ENCODE measurements at regions not wholly inside any gene's neighbourhood (a gene's known extent, or its start where the extent isn't known, plus 50 kb on each side); places are given as distances from the start of the nearest gene placed in this dataset.

DNA sequence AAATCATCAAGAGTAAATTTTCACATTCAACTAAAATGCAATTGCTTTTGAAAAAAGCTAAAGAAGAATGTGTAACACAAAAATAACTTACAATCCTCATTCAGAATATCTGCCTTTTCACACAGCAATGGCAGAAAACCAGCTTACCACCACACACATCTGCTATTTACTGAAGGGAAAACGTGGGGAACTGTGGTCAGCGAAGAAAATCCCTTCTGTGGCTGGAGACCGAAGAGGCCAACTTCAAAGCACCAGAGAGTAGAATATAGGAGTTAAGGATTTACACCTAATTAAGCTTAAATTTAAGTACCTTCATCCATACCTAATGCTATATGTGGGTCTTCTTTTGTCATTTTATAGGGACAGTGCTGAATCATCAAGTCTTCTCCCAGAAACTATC, 339.6 kb downstream of the DEPDC1B start:
- intact Hi-C loops (cut with DNase I), result no loop called here

DNA sequence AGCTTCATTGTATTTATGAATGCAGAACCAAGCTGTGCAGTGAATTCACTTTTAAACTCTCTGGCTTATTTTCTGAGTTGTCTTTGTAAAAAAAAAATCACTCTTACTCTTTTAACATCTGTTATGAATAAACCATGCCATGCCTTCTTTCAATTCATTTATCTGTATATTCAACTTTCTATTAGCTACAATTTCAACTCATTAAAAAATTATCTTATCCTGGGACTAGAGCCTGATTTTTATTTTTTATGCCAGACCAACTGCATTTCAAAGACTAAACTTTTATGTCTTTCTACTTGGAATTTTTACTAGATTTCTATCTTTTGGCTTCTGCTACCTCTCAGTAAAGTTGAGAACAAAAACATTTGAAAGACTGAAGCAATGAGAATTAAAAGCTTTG, 342.7 kb downstream of the DEPDC1B start:
- no peak for DNase-seq
- intact Hi-C loops (cut with DNase I), result no loop called here

More for the DNA sequence above, 339.6 kb downstream of the DEPDC1B start:
- no peak for DNase-seq

DNA sequence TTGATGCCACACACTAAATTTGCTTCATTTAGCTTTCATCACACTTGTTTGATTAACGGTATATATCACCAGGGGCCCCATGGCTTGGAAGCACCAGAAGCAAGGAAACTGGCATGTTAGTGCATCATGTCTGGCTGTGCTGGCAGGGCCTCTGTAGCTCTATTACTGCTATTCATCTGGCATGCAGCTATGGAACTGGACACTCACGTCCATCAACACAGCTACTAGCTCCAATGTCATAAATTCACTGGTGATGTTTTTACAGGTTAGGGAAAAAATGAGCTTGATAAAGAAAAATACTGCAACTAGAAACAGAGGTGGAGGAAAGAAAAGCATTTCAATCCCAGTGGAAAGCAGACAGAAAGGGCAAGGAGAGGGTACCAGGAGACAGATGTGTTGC, 343.2 kb downstream of the DEPDC1B start:
- intact Hi-C loops (cut with DNase I), result no loop called here
- DNase-seq, result no peak

DNA sequence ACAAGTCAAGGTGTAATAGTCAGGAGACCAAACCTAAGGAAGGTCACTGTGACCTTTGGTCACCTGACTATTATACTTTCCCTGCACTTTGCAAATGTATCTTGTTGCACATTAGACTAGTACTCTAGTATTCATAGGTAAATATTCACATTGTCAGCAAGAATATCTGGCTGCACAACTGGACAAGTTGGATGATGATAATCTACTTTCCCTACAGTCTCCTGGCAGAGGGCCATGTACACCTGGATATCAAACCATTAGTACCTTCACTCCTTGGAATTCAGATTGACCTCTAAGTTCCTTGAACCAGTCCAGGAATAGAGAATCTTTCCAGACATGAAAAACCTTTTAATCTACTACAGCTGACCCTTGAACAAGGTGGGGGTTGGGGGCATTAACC, 344.8 kb downstream of the DEPDC1B start:
- no peak for DNase-seq
- intact Hi-C loops (cut with DNase I), result no loop called here

DNA sequence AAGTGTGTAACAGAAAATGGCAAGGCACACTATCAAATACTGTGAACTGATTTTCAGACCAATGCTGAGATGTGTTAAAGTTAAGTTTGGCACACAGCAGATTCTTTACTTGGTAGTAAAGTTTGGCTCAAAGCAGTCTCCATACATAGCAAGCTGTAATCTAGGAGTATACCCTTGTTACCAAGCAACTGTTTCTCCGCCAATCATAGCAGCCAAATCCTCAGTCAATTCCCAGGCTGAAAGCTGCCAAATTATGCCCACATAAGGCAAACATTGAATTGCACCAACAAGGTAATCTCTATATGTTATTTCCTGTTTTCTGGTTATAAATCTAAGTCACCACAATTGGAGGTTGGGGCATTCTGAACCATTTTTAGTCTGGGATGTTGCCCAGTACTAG, 345.7 kb downstream of the DEPDC1B start:
- intact Hi-C loops (cut with DNase I), result no loop called here
- DNase-seq, result no peak

DNA sequence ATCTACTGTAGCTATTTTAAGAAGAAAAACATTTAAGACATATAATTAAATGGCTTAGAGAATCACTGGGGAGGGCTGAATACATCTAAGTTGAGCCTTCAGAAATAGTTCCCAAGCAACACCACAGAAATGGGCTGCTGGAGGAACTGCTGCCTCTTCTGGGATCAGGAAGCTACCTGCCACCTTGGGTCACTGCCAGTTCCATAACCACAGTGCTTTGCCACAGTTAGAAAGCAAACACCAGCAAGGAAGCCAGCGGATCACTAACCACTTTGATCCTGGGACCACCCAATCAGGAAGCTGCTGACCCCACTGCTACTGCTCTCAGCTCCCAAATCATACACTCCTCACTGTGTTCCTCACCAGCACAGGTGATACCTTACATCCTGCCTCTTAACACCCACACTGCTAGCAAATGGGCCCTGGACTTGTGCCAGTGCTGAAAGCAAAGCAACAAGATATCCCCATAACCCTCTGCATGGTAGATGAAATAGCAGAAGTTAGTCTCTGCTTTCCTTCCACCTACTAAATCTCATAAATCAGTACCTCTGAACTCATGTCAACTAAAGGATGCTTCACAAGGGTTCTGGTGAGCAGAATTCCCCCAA, 346.9 kb downstream of the DEPDC1B start:
- intact Hi-C loops (cut with DNase I), result no loop called here
- no peak for DNase-seq

DNA sequence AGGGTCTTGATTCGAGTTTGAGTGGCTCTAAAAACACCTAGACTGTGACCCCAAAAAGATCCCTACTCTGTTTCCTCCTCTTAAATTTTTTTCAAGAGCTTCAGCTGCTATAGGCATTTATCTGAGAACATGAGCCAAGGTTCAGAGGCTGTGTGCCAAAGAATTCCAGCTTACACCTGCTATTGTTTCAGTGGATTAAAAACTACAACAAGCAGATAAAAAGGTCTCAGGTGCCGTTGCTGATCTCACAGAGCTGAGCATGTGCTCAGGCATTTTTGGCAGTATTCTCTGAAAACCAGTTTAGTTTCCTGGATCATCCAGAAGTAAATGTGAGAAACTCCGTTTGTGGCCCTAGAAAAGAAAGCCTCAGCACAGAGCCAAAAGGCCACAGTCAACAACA, 349.2 kb downstream of the DEPDC1B start:
- intact Hi-C loops (cut with DNase I), result no loop called here
- DNase-seq, result no peak

DNA sequence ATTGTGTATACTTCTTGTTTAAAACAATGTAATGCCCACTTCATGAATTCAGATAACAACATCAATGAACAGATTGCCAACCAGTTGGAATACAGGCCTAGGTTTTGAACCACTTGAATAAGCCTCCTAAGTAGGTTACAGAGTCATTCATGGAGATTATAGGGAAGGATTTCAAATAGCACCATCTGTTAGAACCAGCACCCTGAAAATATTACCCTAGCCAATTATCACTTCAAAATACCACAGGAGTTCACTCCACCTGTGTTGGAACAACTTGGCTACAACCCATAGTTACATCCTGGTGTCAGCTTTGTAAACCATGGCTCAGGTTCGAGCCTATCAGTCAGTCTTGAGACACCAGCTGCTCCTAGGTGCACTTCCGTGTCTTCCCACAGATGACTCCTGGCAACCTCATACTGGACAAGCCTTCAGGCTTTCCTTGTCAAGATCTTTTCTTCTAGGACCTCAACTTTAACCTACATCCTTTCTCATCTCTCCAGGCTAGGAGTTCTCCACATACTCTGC, 350.0 kb downstream of the DEPDC1B start:
- intact Hi-C loops (cut with DNase I), result no loop called here
- DNase-seq, result no peak

DNA sequence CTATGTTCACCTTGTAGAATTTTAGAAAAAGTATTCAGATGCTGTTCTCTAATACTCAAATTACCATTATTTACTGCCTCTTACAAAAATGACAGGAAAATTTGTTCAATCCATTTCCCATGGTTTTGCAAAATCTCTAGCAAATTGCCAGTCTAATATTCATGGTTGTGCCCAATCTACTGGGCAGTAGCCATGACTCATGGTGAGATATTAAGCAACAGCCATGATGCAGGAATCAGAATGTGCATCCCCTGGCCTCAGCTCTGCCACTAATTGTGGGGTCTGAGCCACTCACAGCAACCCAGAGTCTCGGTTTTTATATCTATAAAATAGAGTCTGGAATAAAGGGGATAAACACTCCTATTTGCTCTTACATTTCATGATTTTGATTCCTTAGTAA, 353.6 kb downstream of the DEPDC1B start:
- intact Hi-C loops (cut with DNase I), result no loop called here
- no peak for DNase-seq

DNA sequence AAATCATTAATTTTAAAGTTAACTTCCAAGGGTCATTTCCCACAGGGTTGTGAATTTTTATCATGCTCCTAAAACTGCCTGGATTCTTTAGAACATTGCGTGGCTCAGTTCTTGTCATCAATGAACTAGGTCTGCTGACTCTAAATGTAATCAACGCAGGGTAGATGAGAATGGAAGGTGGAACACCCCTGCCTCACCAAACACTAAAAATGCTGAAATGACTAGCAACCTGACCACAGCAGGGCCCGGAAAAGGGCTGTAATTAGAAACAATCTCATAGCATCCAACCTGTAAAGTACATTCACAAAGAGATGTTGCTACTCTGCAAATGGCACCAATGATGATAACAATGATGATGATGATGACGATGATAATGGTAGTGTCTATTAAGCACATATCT, 356.9 kb downstream of the DEPDC1B start:
- intact Hi-C loops (cut with DNase I), result no loop called here
- DNase-seq, result no peak

DNA sequence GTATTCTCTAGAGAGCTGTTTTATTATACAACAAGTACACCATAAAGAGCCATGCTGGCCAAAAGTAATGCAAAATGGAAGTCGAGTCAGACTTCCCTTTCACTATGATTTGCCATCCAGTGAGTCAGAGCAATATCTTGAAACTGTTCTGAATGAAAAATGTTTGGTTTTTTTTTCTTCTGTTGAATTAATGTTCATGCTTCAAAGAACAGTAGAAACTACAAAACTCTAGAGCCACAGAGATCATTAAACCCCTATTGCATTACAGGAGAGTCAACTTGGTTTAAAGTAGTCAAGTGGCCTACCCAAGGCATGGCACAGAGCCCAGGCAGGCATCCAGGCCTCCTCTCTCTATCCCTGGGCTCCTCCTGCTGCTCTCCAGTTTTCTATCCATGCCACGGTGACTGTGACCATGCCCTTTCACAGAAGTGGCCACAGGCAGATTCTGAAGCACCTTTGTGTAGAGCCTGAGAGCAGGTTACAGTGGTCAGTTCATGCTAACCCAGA, 358.9 kb downstream of the DEPDC1B start:
- peak in 1 of 42 donors; percentile 5 for DNase-seq
- intact Hi-C loops (cut with DNase I), result no loop called here

DNA sequence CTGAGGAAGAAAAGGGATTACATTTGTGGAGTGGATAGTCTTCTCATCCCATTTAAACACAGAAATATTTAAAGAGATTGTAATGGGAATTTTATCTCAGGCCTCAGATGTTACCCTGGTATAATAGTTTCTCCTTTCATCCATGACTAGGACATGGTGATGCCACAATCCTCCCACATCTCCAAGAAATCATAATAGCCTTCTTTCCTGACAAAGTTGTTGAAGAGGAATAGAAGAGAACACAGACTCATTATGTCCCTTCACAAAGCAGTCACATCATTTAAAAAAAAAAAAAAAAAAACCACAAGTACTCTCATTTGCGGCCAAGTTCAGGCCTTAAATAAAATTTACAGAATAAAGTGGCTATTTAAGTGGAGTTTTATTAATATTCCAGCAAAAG, 359.6 kb downstream of the DEPDC1B start:
- intact Hi-C loops (cut with DNase I), result no loop called here
- DNase-seq, result no peak

DNA sequence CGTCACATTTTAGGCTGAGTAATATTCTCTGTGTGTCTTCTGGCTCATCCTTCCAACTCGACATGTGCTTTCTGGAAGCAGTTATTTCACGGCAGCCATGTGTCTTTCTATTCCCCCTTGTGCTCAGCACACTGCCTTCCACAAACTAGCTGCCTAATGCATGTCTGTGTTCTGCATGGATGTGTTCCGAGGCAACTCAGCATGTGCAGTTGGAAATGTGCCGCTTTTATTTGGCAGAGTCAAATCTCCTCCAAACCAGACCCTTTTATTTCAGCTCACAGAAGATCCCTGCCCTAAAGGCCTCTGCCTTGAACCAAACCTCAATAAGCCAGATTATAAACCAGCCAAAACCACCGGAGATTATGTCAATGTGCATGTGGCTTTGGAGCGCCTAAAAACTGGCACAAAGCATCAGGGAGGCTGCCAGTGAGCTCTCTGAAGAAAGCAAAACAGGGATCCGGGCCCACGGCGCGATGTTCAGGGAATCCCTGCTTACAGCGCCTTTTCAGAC, 360.2 kb downstream of the DEPDC1B start:
- peak in 41 of 42 donors; percentile 21 to 81 (median 53) for DNase-seq

DNA sequence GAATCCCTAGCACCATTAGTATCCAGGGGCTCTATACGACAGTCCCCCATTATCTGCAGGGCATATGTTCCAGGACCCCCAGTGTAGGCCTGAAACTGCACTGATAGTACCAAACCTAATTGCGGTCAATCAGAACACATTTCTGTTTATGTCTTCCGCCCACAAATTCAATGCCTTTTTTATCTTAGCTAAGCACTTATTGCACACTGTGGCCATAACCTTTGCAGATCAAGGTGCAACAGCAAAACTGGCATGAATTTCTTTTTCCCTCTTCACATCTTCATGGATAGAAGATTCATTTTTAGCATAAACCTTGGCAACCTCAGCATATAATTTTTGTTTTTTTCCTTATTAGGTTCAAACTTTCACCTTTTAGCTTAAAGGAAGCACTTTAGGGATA, 361.1 kb downstream of the DEPDC1B start:
- intact Hi-C loops (cut with DNase I), result no loop called here
- no peak for DNase-seq

More for the DNA sequence above, 360.2 kb downstream of the DEPDC1B start:
- intact Hi-C loops (cut with DNase I), result no loop called here

DNA sequence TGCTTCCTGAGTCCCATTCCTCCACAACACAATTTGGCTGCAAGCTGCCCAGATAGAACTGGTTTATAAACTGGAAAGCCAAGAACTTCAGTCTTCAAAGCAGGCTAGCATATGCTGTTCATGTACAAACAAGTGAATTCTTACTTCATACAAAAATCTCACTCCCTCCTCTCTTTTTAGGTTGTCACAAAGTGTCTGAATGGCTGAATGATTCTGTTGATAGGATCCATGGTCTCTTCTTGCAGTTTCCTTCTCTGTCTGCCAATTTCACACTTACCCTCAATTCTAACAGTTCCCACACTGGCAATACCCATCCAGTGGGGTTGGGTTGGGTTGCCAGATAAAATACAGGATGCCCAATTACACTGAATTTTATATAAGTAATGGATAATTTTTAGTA, 363.5 kb downstream of the DEPDC1B start:
- DNase-seq, result no peak
- intact Hi-C loops (cut with DNase I), result no loop called here

DNA sequence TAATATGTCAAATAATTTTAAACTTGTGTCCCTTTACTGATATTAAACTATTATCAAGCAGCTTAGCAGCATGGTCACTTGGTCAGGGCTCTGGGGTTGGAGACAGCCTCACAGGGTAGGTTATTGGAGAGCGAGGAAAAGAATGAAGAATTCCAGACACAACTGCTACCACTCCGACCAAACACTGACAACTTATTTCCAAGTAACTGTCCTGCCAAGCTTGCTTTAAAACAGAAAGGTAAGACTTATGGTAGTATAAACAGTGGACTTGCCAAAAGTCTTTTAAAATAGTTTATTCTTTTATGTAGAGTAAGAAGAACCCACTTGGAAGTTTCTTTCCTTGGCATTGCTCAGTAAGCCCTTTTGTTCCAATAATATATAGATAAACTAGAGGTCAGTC, 364.1 kb downstream of the DEPDC1B start:
- DNase-seq, result no peak
- intact Hi-C loops (cut with DNase I), result no loop called here

DNA sequence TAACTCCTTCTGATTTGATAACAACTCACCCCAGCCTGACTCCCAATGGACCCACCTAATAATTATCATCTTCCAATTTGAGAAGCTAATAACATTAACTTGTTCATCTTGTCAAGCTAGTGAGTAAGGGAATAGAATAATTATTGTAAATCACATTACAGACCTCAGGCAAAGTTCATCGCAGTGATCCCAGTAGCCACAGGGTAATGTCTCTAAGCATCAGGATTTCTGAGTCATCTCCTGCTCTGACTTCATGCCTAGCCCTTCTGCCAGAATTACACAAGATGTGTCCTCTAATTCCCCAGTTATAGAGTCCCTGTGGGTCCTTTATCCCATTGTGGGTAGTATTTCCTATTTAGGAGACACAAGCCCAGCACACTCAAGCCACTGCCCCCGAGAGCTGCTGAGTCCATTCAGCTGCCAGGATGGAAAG, 365.7 kb downstream of the DEPDC1B start:
- intact Hi-C loops (cut with DNase I), result no loop called here
- no peak for DNase-seq

DNA sequence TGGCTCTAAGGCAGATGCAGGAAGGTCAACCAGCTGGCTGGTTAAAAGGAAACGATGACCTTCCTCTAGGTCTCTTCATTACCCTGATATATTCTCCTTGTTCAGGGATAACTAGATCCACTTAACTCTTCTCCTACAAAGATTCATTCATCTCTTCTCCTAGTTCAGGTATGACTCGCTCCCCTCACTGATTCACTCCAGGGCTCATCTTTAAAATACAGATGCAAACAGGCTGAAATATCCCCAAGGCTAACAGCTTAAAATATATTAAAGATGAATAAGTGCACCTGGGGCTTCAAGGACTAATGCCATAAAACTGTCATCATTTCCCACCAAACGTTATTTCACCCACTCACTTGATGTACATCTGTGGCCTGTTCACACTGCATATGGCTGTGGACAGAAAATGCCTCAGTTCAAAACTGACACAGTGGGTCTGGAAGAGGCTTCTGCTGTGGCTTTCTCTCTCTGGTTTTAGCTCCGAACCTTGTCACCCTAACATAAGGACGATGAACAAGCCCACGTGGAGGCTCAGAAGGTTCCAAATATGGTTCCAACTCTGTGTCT, 366.9 kb downstream of the DEPDC1B start:
- DNase-seq, result no peak
- intact Hi-C loops (cut with DNase I), result no loop called here

DNA sequence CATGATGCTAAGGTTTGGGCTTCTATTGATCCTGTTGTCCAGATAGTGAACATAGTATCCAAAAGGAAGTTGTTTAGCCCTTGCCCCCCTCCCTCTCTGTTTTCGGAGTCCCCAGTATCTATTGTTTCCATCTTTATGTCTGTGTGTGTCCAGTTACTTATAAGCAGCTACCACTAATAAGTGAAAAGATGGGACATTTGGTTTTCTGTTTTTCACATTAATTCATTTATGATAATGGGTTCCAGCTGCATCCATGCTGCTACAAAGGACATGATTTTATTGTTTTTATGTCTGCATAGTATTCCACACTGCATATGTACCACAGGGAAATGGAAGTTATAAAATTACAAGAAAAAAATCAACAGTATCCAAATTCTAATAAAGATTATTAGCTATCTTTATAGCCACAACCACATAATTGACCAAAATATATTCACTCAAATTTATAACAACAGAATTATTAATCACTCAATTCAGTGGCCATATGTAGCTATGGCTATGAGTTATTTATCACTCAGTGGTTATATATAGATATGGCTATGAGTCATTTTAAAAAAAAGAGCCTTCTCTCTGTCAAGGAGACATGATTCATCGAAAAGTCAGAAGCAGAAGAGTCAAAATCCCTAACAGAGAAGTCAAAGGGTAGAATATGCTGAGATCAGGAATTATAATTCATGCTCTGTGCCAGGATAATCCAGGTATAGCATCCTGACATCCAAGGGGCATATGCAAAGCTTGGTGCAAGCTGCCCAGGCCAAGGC, 367.5 kb downstream of the DEPDC1B start:
- intact Hi-C loops (cut with DNase I), result no loop called here

DNA sequence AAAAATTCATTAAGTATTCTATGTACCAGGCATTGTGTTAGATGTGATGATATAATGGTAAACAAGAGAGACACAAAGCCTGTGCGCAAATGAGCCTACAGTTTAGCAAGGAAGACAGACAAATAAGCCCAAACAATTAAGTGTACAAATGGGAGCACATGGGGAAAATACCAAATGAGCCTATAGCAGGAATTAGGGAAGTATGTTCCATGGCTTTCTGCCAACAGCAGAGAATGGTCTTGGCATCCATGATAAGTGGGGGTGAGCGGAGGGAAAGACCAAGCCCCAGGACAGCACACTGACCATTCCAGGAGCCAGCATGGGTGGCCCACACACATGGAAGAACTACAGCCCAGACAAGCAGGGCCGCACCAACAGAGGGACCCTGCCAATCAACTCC, 369.7 kb downstream of the DEPDC1B start:
- DNase-seq, result no peak
- intact Hi-C loops (cut with DNase I), result no loop called here

More for the DNA sequence above, 367.5 kb downstream of the DEPDC1B start:
- no peak for DNase-seq
